ENCODE measurements at regions not wholly inside any gene's neighbourhood (a gene's known extent, or its start where the extent isn't known, plus 50 kb on each side); places are given as distances from the start of the nearest gene placed in this dataset.
A peak's percentile ranks its signal among the peaks of the same experiment; 100 is the strongest.

DNA sequence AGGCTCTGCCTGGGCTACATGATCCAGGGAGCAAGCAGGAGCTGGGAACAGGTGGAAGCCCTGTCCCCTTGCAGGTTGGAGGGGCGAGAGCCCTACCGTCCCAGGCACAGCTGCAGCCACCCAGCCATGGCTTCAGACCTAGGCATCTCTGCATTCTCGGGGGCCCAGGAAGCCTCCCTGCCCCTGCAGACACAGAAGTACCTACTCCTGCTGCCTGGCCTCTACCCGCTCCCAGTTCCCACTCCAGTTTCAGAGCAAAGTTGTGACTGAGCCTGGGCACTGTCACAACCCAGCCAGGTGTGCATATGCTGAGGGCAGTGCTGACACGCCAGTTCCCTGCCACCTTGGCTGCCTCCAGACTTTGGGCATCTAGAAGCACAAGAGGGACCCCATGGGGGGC, 645.9 kb downstream of the HTR1B start:
- H3K27me3 ChIP-seq: no peaks in the 10 kb centered on the region
- no peaks in the 10 kb centered on the region for H4K20me1 ChIP-seq (ENCODE audit: insufficient read depth, poor library complexity, severe bottlenecking)
- no peaks in the 10 kb centered on the region for H3K4me1 ChIP-seq (ENCODE audit: insufficient read depth)
- H3K79me2 ChIP-seq: no peaks in the 10 kb centered on the region
- no peaks in the 10 kb centered on the region for H3K36me3 ChIP-seq (replicated peaks; ENCODE audit: insufficient read depth, low read depth)
- H3K4me3 ChIP-seq: no peak overlapping the region
- no peaks in the 10 kb centered on the region for H3K9me3 ChIP-seq (ENCODE audit: low read depth)
- no peak overlapping the region for H2AFZ ChIP-seq
- H3K9me2 ChIP-seq (replicated peaks; ENCODE audit: insufficient read depth): no peaks in the 10 kb centered on the region
- WGBS (ENCODE audit: low lambda C conversion rate, missing lambda C conversion rate): 92% methylated on average over 5 of the region's 5 CpGs
- no peak overlapping the region for H3K4me2 ChIP-seq
- DNase-seq (ENCODE audit: low spot score): no peak
- H3K27ac ChIP-seq: no peak overlapping the region
- TF ChIP-seq EZH2phosphoT487 (IDR thresholded peaks at IDR 0.05; ENCODE audit: low read depth, severe bottlenecking, unreplicated experiment) (no peak), EZH2 (IDR thresholded peaks at IDR 0.05; ENCODE audit: borderline replicate concordance) (no peak)
- TF ChIP-seq, protein P1, sequence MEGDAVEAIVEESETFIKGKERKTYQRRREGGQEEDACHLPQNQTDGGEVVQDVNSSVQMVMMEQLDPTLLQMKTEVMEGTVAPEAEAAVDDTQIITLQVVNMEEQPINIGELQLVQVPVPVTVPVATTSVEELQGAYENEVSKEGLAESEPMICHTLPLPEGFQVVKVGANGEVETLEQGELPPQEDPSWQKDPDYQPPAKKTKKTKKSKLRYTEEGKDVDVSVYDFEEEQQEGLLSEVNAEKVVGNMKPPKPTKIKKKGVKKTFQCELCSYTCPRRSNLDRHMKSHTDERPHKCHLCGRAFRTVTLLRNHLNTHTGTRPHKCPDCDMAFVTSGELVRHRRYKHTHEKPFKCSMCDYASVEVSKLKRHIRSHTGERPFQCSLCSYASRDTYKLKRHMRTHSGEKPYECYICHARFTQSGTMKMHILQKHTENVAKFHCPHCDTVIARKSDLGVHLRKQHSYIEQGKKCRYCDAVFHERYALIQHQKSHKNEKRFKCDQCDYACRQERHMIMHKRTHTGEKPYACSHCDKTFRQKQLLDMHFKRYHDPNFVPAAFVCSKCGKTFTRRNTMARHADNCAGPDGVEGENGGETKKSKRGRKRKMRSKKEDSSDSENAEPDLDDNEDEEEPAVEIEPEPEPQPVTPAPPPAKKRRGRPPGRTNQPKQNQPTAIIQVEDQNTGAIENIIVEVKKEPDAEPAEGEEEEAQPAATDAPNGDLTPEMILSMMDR (IDR thresholded peaks at IDR 0.05; ENCODE audit: poor library complexity): no peak

DNA sequence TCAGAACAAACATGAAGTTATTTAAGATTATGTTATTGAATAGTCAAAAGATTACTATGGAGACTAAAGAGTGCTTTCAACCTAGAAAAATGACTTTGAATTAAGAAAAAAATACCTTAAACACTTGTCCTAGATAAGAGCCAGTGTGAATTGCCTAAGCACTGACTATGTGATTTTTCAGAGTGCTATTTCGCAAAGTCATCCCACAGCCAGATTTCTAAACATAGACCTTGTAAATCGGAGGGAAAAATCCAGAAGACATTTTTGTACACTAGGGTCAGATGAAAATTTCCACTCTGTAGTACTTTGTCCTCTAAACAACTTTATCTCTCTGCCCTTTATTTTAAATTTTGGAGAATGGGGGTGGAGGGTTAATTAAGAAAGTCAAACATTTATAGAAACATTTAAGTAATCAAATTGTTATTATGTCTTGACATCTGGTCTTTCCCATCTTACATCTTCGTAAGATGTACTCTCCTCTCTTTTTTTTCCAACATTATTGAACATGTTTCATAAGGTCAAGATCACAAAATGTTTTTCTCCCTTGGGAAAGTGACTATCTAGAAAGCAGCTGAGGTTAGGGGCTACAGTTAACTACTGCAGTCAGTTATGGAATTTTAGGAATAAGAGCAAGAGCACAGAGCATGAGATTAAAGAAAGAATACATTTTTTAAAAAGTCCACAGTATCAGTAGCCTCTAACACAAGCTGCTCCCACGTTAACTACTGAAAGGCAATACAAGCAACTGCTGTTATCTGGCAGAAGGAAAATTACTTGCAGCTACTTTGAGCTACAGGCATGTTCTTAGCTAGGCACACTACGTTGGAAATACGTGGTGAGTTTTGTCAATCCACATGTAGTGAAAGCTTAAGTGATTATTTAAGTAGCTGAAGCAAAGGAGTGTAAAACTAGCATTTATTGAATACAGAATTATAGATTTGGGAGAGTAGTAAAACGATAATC, 648.5 kb downstream of the HTR1B start:
- Histone ChIP-seq H3K9me3 (ENCODE audit: low read depth) (no peaks in the 10 kb centered on the region), H4K20me1 (ENCODE audit: insufficient read depth, poor library complexity, severe bottlenecking) (no peaks in the 10 kb centered on the region), H2AFZ (no peak overlapping the region), H3K4me2 (peak overlapping the region; percentile 44), H3K4me1 (ENCODE audit: insufficient read depth) (no peaks in the 10 kb centered on the region), H3K79me2 (no peaks in the 10 kb centered on the region), H3K27me3 (no peaks in the 10 kb centered on the region), H3K27ac (no peak overlapping the region), H3K9me2 (replicated peaks; ENCODE audit: insufficient read depth) (no peaks in the 10 kb centered on the region), H3K36me3 (replicated peaks; ENCODE audit: insufficient read depth, low read depth) (no peaks in the 10 kb centered on the region), H3K4me3 (no peak overlapping the region)
- DNase-seq (ENCODE audit: low spot score): peak; percentile 16
- TF ChIP-seq, protein P1 (IDR thresholded peaks at IDR 0.05; ENCODE audit: poor library complexity): no peak
- TF ChIP-seq EZH2phosphoT487 (IDR thresholded peaks at IDR 0.05; ENCODE audit: low read depth, severe bottlenecking, unreplicated experiment): no peak
- WGBS (ENCODE audit: low lambda C conversion rate, missing lambda C conversion rate): 55% methylated on average over 7 of the region's 7 CpGs

DNA sequence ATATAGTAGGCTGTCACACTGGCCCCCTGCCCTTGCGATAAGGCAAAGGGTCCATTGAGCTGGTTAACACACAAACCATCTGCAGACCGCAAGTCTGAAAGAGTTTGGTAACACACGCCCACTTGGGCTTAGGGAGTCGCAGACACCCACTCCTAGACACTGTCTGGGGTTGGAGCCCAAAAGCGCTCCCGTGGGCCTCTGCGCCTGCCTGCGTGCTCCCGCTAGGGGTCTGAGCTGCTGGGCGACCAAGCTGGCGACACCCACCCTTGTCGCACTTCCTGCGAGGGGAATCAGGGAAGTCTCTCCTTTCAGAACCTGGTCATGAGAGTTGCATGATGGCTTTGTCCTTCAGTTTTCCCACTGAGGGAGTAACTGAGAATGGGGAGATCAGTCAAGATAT, 653.0 kb downstream of the HTR1B start:
- Histone ChIP-seq H3K4me3 (no peak overlapping the region), H4K20me1 (ENCODE audit: insufficient read depth, poor library complexity, severe bottlenecking) (no peaks in the 10 kb centered on the region), H3K4me2 (no peak overlapping the region), H2AFZ (no peak overlapping the region), H3K36me3 (replicated peaks; ENCODE audit: insufficient read depth, low read depth) (no peaks in the 10 kb centered on the region), H3K9me3 (ENCODE audit: low read depth) (no peaks in the 10 kb centered on the region), H3K9me2 (replicated peaks; ENCODE audit: insufficient read depth) (no peaks in the 10 kb centered on the region), H3K79me2 (no peaks in the 10 kb centered on the region), H3K27me3 (no peaks in the 10 kb centered on the region), H3K27ac (no peak overlapping the region), H3K4me1 (ENCODE audit: insufficient read depth) (no peaks in the 10 kb centered on the region)
- no peak for DNase-seq (ENCODE audit: low spot score)
- no peak for TF ChIP-seq EZH2 (IDR thresholded peaks at IDR 0.05; ENCODE audit: borderline replicate concordance)
- no peak for TF ChIP-seq EZH2phosphoT487 (IDR thresholded peaks at IDR 0.05; ENCODE audit: low read depth, severe bottlenecking, unreplicated experiment)
- TF ChIP-seq, protein P1 (IDR thresholded peaks at IDR 0.05; ENCODE audit: poor library complexity): no peak
- 98% methylated on average over 13 of the region's 13 CpGs for WGBS (ENCODE audit: low lambda C conversion rate, missing lambda C conversion rate)

All from hepatocyte (in vitro differentiated cells).